ENCODE measurements at regions not wholly inside any gene's neighbourhood (a gene's known extent, or its start where the extent isn't known, plus 50 kb on each side); places are given as distances from the start of the nearest gene placed in this dataset.

DNA sequence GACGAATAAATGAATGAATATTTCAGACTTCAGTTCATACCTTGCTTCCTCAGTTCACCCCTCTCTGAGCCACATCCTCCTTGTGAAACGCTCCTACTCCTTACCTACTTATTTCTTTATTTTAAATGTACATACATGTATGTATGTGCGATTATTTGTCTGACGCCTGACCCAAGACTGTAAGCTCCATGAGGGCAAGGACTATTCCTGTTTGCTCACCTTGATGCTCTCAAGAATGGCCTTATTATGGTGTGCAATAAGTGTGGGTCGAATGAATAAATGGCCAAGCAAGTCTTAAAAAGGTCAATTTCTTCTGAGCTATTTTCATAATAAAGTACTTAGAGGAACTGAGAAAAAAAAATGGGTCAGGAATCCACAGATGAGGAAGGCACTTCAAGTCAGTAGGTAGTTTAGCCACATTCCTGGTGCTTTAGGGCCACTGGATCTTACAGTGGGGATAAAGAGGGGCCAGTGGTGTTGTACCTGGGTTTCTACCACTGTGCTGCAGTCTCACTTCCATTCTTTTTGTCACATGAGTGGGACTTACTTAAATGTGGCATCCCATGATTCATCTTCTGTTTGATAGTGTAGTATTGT is 74.7 kb downstream of the SDC1 start (continued):
- TF ChIP-seq, protein P1, sequence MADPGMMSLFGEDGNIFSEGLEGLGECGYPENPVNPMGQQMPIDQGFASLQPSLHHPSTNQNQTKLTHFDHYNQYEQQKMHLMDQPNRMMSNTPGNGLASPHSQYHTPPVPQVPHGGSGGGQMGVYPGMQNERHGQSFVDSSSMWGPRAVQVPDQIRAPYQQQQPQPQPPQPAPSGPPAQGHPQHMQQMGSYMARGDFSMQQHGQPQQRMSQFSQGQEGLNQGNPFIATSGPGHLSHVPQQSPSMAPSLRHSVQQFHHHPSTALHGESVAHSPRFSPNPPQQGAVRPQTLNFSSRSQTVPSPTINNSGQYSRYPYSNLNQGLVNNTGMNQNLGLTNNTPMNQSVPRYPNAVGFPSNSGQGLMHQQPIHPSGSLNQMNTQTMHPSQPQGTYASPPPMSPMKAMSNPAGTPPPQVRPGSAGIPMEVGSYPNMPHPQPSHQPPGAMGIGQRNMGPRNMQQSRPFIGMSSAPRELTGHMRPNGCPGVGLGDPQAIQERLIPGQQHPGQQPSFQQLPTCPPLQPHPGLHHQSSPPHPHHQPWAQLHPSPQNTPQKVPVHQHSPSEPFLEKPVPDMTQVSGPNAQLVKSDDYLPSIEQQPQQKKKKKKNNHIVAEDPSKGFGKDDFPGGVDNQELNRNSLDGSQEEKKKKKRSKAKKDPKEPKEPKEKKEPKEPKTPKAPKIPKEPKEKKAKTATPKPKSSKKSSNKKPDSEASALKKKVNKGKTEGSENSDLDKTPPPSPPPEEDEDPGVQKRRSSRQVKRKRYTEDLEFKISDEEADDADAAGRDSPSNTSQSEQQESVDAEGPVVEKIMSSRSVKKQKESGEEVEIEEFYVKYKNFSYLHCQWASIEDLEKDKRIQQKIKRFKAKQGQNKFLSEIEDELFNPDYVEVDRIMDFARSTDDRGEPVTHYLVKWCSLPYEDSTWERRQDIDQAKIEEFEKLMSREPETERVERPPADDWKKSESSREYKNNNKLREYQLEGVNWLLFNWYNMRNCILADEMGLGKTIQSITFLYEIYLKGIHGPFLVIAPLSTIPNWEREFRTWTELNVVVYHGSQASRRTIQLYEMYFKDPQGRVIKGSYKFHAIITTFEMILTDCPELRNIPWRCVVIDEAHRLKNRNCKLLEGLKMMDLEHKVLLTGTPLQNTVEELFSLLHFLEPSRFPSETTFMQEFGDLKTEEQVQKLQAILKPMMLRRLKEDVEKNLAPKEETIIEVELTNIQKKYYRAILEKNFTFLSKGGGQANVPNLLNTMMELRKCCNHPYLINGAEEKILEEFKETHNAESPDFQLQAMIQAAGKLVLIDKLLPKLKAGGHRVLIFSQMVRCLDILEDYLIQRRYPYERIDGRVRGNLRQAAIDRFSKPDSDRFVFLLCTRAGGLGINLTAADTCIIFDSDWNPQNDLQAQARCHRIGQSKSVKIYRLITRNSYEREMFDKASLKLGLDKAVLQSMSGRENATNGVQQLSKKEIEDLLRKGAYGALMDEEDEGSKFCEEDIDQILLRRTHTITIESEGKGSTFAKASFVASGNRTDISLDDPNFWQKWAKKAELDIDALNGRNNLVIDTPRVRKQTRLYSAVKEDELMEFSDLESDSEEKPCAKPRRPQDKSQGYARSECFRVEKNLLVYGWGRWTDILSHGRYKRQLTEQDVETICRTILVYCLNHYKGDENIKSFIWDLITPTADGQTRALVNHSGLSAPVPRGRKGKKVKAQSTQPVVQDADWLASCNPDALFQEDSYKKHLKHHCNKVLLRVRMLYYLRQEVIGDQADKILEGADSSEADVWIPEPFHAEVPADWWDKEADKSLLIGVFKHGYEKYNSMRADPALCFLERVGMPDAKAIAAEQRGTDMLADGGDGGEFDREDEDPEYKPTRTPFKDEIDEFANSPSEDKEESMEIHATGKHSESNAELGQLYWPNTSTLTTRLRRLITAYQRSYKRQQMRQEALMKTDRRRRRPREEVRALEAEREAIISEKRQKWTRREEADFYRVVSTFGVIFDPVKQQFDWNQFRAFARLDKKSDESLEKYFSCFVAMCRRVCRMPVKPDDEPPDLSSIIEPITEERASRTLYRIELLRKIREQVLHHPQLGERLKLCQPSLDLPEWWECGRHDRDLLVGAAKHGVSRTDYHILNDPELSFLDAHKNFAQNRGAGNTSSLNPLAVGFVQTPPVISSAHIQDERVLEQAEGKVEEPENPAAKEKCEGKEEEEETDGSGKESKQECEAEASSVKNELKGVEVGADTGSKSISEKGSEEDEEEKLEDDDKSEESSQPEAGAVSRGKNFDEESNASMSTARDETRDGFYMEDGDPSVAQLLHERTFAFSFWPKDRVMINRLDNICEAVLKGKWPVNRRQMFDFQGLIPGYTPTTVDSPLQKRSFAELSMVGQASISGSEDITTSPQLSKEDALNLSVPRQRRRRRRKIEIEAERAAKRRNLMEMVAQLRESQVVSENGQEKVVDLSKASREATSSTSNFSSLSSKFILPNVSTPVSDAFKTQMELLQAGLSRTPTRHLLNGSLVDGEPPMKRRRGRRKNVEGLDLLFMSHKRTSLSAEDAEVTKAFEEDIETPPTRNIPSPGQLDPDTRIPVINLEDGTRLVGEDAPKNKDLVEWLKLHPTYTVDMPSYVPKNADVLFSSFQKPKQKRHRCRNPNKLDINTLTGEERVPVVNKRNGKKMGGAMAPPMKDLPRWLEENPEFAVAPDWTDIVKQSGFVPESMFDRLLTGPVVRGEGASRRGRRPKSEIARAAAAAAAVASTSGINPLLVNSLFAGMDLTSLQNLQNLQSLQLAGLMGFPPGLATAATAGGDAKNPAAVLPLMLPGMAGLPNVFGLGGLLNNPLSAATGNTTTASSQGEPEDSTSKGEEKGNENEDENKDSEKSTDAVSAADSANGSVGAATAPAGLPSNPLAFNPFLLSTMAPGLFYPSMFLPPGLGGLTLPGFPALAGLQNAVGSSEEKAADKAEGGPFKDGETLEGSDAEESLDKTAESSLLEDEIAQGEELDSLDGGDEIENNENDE (IDR thresholded peaks at IDR 0.05; ENCODE audit: insufficient replicate concordance, low read length): no peak
- TF ChIP-seq SIRT6 (IDR thresholded peaks at IDR 0.05; ENCODE audit: low read length) (no peak), TBP (IDR thresholded peaks at IDR 0.05; ENCODE audit: low read depth, low read length) (no peak), RAD21 (IDR thresholded peaks at IDR 0.05 in 1 of 2, conservative IDR thresholded peaks at IDR 0.05 in 1 of 2; ENCODE audit: low read depth in 2 of 2, low read length in 2 of 2) (no peak)
